Activated CD4-positive, alpha-beta T cell treated with anti-CD3 and anti-CD28 coated beads, Interleukin-2, amount 50 U/mL, for 16 hours (primary cell): ENCODE measurements at regions not wholly inside any gene's neighbourhood (a gene's known extent, or its start where the extent isn't known, plus 50 kb on each side); places are given as distances from the start of the nearest gene placed in this dataset.
"Not testable (repeated sequence)": the region's sequence is repeated elsewhere in the genome, so short reads cannot be mapped to it uniquely, and the experiment has no call there.

Experiments used
- DNase-seq: peaks from one replicate; pipeline ENCODE4 v3.0.0-alpha.2; 2020

DNA sequence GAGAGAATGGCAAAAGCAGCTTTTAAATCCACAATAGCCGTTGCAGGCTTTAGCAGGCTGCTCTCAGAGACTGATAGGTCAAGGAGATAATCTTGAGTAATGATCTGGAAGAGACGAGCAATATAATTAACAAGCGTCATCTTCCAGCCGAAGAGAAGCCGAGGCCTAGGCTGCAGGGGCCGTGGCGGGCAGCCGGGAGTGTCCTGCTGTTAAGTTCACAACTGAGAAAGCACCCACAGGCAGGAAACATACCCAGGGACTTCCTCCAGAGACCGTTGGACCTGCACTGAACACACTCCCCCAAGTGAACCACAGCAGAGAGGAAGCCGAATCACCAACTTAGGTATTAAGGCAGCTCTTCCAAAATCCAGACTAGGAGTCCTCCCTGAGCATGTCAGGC is 182.3 kb downstream of the IRX2 start:
- no peak for DNase-seq

DNA sequence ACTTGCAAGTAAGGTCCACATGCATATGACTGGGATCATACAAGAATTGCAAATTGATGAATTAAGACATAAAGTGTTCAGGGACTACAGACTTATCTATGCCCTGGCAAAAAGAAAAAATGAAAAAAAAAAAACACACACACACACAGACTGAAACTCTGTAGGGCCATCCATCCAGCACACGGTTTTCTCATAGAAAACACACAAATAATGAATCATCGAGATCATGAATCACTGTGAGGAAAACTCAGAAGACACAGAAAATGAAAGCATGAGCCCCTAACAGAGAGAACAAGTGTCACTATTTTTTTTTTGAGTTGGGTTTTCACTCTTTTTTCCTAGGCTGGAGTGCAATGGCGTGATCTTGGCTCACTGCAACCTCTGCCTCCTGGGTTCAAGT is 185.2 kb downstream of the IRX2 start:
- no peak for DNase-seq

DNA sequence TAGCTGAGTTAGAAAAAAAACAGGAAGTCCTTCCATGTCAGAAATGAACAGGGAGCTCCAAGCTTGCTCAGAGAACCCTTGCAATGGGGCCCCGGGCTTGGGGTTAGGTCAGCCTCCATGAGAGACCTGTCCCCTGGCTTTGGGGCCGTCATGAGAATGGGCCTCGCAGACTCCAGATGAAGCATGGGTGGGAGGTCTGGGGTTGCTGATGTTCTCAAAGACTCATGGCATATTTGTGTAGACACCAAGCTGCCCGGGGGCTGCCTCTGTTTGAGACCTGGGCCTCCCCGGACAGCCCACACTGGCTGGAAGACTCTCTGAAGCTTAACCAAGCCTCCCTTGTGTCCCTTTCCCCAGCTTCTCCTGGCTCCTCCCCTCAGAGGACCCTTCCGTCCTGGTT is 186.3 kb downstream of the IRX2 start:
- no peak for DNase-seq

DNA sequence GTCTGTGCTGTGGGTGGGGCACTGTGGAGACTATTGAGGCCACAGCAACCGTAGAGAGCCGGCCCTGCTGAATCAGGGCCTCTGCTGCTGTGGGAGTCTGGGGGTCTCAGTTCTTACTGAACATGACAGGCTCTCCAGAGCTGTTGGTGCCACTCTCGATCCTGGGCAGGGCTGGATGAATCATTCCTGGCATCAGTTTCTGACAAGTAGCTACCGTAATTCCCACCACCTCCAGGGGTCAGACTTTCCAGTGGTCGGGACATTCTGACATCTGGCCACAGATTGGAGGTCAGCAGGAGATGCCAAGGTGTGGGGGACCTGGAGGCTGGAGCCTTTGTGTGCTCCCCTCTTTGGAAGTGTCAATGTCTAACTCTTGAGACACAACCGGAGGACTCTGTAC is 188.4 kb downstream of the IRX2 start:
- DNase-seq: no peak

DNA sequence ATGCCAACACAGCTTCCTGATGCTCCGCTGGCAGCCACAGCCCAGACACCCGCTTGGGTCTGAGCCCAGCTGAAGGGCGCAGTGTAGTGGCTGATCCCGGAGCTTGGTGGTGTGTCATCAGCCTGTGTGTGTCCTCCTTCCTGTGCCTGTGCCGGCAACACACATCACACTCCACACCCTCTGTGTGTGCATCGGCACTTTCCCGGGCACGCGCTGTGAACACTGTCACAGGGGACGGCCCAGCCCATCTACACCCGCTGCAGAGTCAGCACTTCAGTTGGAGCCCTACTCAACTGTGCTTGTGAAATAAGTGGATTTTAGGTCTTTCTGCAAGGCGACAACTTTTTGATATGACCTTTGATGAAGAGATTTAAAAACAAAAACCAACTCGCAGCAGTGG is 189.4 kb downstream of the IRX2 start:
- no peak for DNase-seq

DNA sequence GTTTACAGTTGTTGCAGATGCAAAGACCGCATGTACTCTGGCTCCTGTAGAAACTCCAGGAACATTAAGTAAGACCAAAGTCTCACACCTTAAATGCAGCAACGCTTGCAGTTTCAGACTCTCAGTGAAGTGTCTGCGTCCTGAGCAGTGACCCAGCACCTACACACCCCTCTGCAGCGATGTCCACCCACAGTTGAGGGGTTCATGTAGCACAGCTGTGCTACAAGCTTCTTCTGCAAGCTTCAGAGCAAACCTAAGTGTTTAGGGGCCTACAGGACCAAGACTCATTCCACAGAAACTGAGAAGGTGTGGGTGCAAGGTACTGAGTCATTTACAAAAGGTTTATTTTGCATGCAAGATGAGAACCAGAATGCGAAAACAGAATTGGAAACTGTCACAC is 191.0 kb downstream of the IRX2 start:
- no peak for DNase-seq

DNA sequence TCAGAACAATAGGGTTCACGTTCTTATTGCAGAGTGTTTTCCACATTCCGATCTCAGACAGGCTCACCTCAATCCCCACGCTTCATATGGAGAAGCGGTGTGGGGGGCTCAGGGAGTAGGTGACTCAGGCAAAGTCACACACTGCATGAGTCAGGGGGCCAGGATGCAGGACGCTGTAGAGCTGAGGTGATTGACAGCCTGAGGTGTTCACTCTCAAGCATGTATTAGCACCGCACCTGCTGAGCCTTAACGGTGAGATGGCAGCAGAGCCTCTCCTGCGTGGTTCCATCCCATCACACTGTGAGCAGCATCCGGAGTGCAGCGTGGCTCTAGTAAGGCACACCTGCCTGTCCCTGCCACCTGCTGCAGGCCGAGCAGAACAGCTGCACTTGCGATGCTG is 194.0 kb downstream of the IRX2 start:
- DNase-seq: no peak

DNA sequence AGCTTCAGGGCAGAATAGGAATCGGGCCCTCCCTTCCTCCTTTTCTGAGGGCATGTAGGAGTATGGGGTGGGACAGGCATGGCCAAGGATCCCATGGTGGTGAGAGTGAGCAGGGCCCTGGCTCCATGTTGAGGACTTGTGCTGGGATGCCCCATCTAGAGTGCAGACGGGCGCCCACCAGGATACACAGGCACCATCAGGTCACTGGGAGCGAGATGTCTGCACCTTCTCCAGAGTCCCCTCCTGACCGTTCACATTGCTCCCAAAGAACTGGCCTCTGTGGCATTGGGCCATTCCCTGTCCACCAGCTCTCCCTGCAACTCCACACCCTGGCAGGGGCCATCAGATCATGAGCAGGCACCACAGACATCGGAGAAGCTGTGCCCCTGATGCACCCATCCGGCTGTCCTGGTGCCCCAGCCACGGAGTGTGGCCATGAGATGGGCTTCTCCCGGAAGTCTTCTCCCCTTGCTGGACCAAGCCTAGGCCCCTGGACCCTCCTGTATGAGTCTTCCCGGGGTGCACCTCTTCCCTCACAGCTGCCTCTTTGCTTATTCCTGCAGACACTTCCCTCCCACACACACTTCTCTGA is 195.0 kb downstream of the IRX2 start:
- DNase-seq: no peak

DNA sequence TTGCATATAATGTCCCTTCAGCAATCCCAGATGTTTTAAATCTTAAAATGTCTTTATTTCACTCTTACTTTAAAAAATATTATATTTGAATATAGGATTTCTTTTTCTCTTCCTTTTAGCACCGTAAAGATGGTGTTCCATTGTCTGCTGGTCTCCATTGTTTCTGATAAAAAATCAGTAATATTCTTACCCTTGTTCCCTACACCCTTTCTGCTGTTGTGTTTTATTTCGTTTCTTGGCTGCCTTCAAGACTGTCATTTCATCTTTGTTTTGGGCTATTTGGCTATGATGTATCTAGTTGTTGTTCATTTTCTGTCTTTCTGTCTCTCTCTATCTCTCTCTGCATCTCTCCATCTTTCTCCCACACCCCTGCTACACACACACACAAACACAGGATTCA is 197.9 kb downstream of the IRX2 start:
- no peak for DNase-seq

DNA sequence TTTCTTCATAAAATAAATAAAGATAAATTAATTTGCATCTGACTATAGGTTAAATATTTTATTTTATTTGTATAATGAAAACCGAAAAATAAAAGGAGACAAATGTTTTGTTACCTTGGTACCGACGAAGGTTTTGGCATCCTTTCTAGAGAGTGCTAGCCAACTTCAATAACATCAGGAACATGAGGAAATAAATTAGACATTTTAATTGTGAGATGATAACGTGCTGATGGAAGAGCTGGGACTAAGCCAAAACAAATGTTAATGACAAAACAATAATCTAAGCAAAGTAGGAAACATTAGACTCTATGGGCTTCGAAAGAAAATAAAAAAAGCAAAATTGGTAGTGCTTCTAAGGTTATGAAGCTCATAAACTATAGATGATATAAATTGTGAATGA is 201.0 kb downstream of the IRX2 start:
- no peak for DNase-seq

DNA sequence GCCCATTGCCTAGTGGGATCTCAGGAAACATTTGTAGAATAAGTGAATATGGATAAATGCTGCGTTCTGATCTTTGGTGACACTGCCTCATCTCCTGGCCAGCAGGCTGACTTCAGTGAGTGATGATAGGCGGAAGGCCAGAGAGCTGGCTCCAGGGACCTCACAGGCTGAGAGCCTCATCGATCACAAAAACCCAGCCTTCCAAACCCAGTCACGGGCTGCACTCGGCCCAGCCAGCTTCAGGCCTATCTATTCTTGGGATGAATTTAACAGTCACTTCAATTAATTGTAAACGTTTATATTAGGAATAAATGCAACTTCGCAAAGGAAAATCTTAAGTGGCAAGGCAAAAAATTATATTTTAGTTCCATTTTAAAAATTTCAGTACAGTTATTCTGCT is 201.6 kb downstream of the IRX2 start:
- DNase-seq: no peak

DNA sequence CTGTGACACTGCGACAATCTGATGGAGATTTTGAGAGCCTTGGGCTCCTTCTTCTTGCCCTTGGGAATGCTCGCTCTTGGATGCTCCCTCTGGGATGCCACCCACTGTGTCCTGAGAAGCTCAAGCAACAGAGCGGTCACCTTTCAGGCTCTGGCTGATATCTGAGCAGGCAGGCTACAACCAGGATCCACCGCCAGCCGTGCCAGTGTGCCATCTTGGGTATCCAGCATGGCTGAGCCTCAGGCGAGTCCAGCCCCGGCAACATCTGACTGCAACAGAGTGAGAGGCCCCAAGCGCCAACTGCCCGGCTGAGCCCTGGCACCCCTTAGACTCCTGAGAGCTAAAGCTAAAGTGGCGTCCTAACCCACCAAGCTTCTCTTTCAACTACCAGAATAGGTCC is 202.1 kb downstream of the IRX2 start:
- DNase-seq: no peak

DNA sequence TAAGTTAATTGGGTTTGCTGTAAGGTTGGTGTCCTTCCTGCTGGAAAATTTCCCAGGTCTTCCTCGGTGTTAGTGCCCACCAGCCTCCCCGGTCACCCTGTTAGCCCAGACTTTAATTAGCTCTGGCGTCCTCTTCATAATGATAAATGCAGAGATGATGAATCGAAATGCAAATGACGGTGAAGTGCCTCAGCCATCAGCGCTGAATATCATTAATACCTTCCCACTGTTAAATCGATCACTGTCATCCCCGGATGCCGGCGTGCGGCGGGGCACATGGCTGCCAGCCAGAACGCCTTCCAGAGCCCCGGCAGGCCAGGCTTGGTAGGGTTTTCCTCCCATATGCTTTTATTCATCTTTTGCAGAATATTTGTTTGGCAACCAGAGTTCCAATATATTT is 204.5 kb downstream of the IRX2 start:
- no peak for DNase-seq

DNA sequence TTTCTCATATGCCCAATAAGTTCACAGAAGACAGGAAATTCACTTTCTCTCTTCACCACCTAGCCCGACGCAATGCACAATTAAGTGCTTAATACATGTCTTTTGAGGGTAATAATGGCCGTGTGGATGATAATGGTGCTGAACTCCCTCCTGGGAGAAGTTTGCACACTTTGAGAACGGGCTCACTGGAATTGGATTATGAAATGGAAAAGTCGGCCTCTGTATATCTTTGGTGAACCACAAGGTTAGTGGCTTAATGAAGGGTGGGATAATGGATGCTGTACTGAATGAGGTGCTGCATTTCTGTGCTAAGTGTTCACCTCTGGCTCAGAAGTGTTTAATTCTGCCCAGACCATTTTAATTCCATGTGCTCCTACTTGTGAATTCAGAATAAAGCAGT is 207.5 kb downstream of the IRX2 start:
- no peak for DNase-seq

DNA sequence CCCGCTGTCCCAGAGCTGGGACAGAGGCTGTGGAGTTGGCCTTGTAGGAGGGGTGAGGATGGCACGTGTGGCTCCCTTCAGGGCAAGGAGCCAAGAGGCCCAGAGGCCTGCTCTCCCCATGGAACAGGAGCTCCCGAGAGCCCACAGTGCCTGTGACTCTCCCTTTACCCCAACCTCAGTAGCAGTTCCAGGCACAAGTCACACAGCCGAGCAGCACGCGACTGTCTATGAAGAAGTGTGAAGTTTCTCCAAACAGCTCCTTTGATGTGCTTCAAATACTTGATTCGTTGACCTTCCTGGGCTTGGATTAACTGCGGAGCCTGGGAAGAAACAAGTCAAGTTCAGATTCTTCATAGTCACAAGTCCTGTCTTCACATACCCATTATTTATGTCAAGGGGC is 208.7 kb downstream of the IRX2 start:
- DNase-seq: no peak

DNA sequence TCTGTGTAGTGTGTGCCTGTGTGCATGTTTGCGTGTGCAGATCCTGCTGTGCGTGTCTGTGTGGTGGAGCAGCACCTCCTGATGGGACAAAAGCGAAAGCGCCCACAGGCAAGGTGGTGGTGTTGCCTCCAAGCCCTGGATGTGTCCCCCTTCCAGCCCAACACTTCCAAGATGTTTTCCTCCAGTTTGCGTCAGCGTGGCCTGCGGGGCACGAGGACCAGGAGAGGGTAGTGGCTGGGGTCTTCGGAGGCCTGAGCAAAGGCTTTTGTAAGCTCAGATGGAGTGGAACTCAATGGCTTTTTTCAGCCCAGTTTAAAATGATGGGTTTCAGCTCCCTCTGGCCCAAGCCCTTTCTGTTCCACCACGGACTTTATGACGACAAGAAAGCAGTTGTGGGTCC is 209.5 kb downstream of the IRX2 start:
- DNase-seq: no peak

DNA sequence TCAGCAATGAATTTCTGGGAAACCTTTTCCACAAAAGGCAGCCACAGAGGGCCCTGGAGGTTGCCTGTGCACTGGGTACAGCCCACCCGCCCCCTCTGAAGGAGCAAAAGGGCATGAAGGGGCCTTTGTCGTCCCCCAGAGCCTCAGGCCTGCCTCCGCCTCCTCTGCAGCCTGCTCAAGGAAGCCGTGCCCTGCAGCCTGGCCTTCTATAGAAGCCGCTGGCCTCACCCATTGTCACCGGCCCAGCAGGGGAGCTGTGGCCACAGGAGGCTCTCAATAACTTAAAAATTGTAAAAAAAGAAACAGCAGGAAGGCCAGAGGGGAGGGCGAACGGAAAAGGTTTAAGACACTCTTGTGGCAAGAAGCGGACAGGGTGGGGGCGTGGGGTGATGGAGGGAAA is 213.3 kb downstream of the IRX2 start:
- no peak for DNase-seq

DNA sequence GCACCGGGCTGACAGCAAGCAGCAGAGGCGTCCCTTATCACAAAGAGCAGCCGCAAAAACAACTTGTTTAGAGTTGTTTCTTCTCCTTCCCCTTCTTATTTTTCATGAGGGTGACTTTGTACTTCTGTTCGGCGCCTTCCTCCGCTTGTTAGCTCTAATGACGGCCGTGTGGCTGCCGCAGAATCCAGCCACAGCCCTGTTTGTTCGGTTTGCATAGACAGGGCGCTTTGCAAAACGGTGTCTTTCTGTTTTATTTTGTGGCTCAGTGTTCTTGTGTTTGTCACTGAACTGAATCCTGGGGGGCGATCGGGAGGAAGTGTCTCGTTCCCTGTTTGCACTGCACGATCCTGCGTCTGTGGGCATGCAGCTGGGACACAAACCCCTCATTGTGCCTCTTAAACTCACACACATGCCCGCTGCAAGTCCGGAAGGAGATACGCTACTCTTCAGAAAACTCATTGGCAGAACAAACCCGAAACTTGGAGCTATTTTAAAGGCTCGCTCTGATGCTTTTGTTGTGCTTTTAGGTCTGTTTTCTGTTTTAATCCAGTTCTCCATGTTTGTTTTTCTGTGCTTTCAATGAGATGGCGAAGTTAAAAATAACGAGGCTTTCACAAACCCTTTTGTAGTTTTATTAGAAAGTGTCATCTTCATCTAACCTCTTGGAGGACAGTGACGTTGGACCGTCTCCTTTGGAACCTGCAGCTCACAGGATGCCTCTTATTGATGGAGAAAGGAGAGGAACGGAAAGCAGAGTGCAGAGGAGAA is 213.9 kb downstream of the IRX2 start:
- DNase-seq: no peak

DNA sequence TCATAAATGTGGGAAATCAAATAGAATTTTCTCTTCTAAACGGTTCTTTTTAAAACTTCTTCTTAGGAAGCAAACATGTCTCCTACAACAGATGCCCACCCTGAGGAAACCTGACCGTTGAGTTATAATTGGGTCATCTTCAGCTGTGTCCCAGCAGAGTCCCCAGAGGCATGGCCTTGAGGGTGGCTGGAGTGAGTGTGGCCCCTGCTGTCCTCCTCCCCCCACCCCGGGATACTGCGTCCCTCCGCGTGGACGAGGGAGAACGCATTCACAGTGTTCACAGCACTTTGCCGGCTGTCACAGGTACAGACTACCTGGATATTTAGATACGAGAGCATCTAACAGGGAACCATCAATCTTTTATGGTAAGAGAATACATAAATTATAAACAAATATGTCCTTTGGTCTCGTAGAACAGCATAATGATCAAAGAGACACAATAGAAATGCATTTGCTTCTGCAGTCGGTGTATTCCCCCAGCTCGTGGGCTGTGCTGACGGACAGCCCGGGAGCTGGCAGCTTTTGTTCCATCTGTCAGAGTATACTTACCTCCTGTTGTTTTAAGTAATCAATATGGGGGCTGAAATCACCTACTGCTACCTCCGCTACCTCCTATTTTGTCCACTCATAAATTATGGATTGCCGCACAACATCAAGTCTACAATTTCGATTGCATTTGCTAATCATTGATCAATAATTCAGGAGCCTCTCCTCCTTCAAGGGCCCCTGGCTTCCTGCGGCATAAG is 214.7 kb downstream of the IRX2 start:
- no peak for DNase-seq

DNA sequence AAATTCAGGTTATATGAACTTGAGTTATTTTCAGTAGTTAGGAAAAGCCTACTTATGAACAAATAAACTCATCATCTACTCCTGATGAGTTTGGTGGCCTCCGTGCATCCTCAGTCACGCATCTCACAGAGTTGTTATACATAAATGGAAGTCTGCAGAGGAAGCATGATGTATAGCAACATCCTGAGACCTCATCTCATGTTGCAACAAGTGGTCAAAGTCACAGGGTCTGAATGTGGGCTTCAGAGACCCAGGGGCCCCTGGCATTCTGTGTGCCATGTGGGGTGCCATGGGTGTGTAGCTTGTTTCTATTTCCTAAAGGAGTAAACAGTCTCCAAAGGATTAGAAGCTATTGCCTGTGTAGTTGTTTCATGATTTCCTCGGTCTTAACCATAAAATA is 216.5 kb downstream of the IRX2 start:
- no peak for DNase-seq

DNA sequence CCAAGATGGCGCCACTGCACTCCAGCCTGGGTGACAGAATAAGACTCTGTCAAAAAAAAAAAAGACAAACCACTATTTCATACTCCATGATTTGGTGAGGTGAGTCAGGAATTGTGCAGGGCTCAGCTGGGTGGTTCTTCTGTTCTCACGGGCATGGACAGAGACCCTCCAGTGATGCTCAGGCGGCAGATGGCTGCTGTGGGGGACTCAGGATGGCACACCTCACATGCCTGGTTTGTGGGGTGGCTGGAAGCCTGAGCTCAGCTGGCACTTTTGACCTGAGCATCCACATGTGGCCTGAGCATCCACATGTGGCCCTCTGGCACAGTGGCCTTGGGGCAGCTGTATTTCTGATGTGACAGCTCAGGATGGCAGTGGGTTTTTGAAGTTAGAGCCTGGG is 217.2 kb downstream of the IRX2 start:
- DNase-seq: no peak

DNA sequence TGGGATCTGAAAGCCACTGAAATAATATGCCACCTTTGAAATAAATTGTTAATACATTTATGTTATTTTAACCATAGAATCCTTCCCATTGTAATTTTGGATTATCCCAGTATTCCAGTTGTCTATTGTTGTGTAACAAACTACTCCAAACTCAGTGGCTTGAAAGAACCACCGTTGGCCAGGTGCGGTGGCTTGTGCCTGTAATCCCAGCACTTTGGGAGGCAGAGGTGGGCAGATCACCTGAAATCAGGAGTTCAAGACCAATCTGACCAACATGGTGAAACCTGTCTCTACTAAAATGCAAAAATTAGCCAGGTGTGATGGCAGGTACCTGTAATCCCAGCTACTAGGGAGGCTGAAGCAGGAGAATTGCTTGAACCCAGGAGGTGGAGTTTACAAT is 217.6 kb downstream of the IRX2 start:
- DNase-seq: not testable (repeated sequence)

DNA sequence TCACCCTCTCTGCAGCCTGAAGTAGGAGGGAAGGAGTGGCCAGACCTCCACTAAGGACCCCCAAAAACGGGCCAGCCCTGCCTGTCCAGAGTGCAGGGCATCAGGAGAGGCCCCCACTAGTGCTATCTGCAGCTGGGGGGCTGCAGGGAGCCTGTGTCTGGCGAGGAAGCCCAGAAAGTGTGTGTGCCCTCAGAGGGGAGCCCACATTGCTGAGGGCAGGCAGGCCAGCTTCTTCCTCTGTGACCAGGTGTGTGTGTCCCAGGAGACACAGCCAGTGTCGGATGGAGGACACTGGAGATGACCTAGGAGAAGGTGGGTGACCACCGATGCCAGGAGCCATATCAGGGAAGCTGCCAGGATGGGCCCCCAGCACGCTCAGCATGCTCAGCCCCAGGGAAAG is 218.7 kb downstream of the IRX2 start:
- DNase-seq: no peak

DNA sequence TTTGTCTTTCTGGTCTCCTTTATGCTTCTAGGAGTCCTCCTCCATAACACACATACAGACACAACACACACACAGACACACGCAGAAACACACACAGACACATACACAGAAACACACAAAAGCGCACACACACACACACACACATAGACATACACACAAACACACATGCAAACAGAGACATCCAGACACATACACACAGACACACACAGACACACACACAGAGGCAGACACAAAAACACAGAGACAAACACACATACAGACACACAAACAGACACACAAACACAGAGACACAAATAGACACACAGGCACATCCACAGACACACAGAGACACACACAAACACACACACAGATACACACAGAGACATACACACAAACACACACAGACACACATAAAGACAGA is 220.2 kb downstream of the IRX2 start:
- DNase-seq: no peak

DNA sequence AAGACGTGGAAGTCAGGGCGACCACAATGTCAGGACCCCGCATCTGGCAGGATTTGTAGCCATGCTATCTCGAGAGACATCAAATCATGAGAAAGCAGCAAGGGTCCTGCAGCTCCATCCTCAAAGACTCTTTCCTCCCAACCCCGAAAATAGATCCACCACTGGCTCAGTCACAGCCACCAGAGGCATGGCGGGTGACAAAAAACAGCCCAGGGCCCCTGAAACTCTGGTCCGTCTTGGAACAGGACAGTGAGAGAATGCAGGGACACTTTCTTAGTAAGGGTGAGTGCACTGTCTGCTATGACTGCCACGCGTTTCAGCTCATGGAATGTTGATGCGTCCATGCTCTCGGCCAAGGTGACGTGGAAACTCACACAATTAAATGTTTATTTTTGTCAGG is 220.9 kb downstream of the IRX2 start:
- DNase-seq: no peak
